Heart right ventricle (tissue), 16 donors: ENCODE measurements at regions not wholly inside any gene's neighbourhood (a gene's known extent, or its start where the extent isn't known, plus 50 kb on each side); places are given as distances from the start of the nearest gene placed in this dataset.

ENCODE experiments used
- ATAC-seq, 8 donors: fragments of 200-7000 bp; cut with Tn5 transposase; one replicate each; pipeline ENCODE4 v1.9.1; 2020; ENCODE audit warnings: mild to moderate bottlenecking in 8 of 8, moderate library complexity in 8 of 8, moderate number of reproducible peaks in 1 of 8
- DNase-seq, 2 donors: peaks; one replicate each; pipeline ENCODE4 v3.0.0-alpha.2; 2020
- H3K27ac ChIP-seq, 10 donors: fragments of 200-600 bp; sonication (generic) in 2 of 10; one replicate each; pipeline versions ENCODE4 v1.5.0 to v1.8.0; 2020 to 2022; ENCODE audit warnings: mild to moderate bottlenecking in 3 of 10
- H3K27me3 ChIP-seq, 7 donors: fragments of 200-600 bp; one replicate each; pipeline ENCODE4 v1.8.0; 2021 to 2022; ENCODE audit warnings: mild to moderate bottlenecking in 2 of 7
- H3K36me3 ChIP-seq, 9 donors: fragments of 200-600 bp; sonication (generic) in 1 of 9; one replicate each; pipeline versions ENCODE4 v1.5.0 to v1.8.0; 2020 to 2022; ENCODE audit warnings: mild to moderate bottlenecking in 2 of 9
- H3K4me1 ChIP-seq, 9 donors: fragments of 200-600 bp; sonication (generic) in 1 of 9; one replicate each; pipeline versions ENCODE4 v1.5.0 to v1.8.0; 2020 to 2022; ENCODE audit warnings: mild to moderate bottlenecking in 4 of 9
- H3K4me3 ChIP-seq, 10 donors: fragments of 200-600 bp; sonication (generic) in 2 of 10; one replicate each; pipeline versions ENCODE4 v1.5.0 to v1.8.0; 2020 to 2022; ENCODE audit warnings: mild to moderate bottlenecking in 7 of 10, moderate library complexity in 2 of 10
- H3K9me3 ChIP-seq, 11 donors: fragments of 200-600 bp in 10 of 11; sonication (generic) in 2 of 11; one replicate each; pipeline versions ENCODE4 v1.5.0 to v1.8.0; 2013 to 2022; ENCODE audit warnings: mild to moderate bottlenecking in 2 of 11, control low read depth in 1 of 11, moderate library complexity in 1 of 11
- CTCF ChIP-seq, 9 donors: fragments of 200-600 bp; sonication (generic) in 2 of 9; IDR thresholded peaks; one replicate each; pipeline versions ENCODE4 v1.5.0 to v1.8.0; 2021 to 2022; ENCODE audit warnings: antibody characterized with exemption in 9 of 9, mild to moderate bottlenecking in 5 of 9, moderate library complexity in 1 of 9
- WGBS, 2 donors: extraction: QIAGEN DNeasy Blood & Tissue Kit; methylation state at CpG; one replicate each; pipeline ENCODE4 v1.1.7; 2013; ENCODE audit warnings: inconsistent platforms in 1 of 2; 5-methylcytosine and 5-hydroxymethylcytosine counted together
- intact Hi-C, 10 donors: fragments of 100-400 bp; cut with DNase I; formaldehyde crosslinking; loops; one replicate each; pipeline versions ENCODE4 v1.11.1 to v1.14.2; 2022
- donor health status: Arrhythmogenic right ventricular cardiomyopathy.
- donor health status: ischemic (EF 13 %, LVEDD 7.1; RV severe dilation, severe dysfunction).
- donor health status: healthy with polysubstance abuse.
- donor health status: DM: no; HTN: yes; CAD: no.
- donor health status: DM: no; HTN: no; CAD: no.
- donor health status: ischemic (EF 25% LVEDD 6.9; RV normal size, moderate dysfunction).
- donor health status: ischemic (EF 25% LVEDD 5.7; RV mildly dilated, moderate dysfunction).
- donor health status: healthy.
- donor health status: DM: yes; HTN: yes; CAD: no.
- donor health status: Ischemic cardiomyopathy.
- donor health status: ischemic (EF 35%, LVEDD 5.7; RV mildly dilated, moderate dysfunction).
- donor health status: nonischemic (EF 11% LVEDD 7.7; RV severe dilation, severe dysfunction).
- donor health status: DM: yes; HTN: yes; CAD: no.
- donor health status: PGD.
- donor health status: ischemic (EF 29% LVEDD 5.4; RV normal size, mild dysfunction).
- donor health status: nonischemic (EF 23%, LVEDD 6.1; RV moderate dilation, normal function).

GRCh38 chr1:239555350-239555749, 169.0 kb downstream of the CHRM3 start:
- H3K36me3 ChIP-seq = no peaks in the 10 kb centered on the region
- no peak for DNase-seq
- TF ChIP-seq CTCF (IDR thresholded peaks at IDR 0.05) = no peak
- peaks cover 0 to 4% (median 0%) of the 10 kb centered on the region in 9 donors for H3K4me1 ChIP-seq
- intact Hi-C loops = no loop called here
- 90 to 96% methylated on average over 4 of the region's 4 CpGs for WGBS, 2 donors
- H3K4me3 ChIP-seq = no peak overlapping the region
- no peaks in the 10 kb centered on the region for H3K9me3 ChIP-seq
- no peak for ATAC-seq
- H3K27me3 ChIP-seq = no peaks in the 10 kb centered on the region
- no peak overlapping the region for H3K27ac ChIP-seq

DNA sequence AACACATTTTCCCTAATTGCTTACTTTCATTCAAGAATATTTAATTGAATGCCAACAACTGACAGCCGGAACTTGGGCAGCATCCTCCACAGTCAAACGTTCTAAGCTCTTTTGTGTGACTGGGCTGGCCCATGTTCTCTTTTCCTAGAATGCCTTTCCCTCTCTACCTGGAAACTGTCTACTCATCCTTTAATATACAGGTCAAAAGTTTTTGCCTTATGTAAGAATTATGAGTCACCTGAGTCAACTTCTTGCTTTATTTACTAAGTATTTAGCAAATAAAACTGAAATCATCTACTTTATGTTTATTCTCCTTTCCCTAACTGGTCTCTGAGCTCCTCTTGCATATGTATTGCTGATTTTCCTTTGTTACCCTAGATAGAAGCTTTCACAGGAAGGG, 172.2 kb downstream of the CHRM3 start:
- no peak for TF ChIP-seq CTCF (IDR thresholded peaks at IDR 0.05)
- no peak for DNase-seq
- no peak overlapping the region for H3K27ac ChIP-seq
- H3K9me3 ChIP-seq = no peaks in the 10 kb centered on the region
- H3K36me3 ChIP-seq = no peaks in the 10 kb centered on the region
- no peaks in the 10 kb centered on the region for H3K27me3 ChIP-seq
- intact Hi-C loops = no loop called here
- peaks cover 0 to 6% (median 0%) of the 10 kb centered on the region in 9 donors for H3K4me1 ChIP-seq
- 76 to 78% methylated on average over 2 of the region's 2 CpGs for WGBS, 2 donors
- no peak overlapping the region for H3K4me3 ChIP-seq
- ATAC-seq = no peak

DNA sequence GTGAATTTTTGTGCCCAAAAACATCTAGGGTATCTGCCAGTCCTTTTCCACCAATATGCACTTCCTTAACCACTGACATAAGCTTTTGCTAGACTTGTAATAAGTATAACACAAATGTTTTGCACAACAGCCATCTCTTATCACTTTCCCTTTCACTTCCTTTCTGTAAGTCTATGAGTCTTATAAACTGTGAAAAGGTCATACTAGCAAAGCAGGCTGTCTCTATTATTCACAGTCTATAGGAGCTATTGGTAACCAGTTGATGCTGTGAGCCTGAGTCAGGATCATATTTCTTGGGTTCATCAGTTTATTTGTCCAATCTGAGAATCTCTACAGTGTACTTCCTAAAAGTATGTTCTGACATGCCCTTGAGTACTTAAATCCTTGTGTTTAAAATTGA, 172.6 kb downstream of the CHRM3 start:
- no peak for ATAC-seq
- Histone ChIP-seq H3K4me3 (no peak overlapping the region), H3K27ac (no peak overlapping the region), H3K36me3 (no peaks in the 10 kb centered on the region), H3K4me1 (peaks cover 0 to 10% (median 2%) of the 10 kb centered on the region in 9 donors), H3K9me3 (no peaks in the 10 kb centered on the region), H3K27me3 (no peaks in the 10 kb centered on the region)
- intact Hi-C loops = no loop called here
- no peak for TF ChIP-seq CTCF (IDR thresholded peaks at IDR 0.05)
- no peak for DNase-seq

DNA sequence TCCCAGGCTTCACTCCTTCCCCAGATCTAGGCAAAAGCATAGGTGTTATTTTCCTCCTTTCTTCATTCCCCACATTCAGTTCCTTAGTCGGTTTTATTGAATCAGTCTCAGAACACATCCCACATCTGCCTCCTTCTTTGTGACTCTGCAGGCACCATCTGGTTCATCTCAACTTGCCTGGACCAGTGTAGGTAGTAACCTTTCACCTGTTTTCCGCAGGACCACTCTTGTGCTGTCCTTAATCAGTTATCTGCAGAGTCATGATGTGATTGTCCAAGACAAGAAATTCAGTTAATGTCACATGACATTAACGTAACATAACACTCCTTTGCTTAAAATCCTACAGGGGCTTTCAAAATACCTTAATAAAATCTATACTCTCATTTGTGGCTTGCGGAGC, 174.6 kb downstream of the CHRM3 start:
- H3K4me1 ChIP-seq = peaks cover 0 to 16% (median 4%) of the 10 kb centered on the region in 9 donors
- H3K27me3 ChIP-seq = no peaks in the 10 kb centered on the region
- TF ChIP-seq CTCF (IDR thresholded peaks at IDR 0.05) = no peak
- no peak for DNase-seq
- no peak overlapping the region for H3K27ac ChIP-seq
- WGBS, 2 donors = 89% methylated on average over 4 of the region's 4 CpGs
- H3K36me3 ChIP-seq = no peaks in the 10 kb centered on the region
- intact Hi-C loops = no loop called here
- H3K4me3 ChIP-seq = no peak overlapping the region
- no peak for ATAC-seq
- no peaks in the 10 kb centered on the region for H3K9me3 ChIP-seq

DNA sequence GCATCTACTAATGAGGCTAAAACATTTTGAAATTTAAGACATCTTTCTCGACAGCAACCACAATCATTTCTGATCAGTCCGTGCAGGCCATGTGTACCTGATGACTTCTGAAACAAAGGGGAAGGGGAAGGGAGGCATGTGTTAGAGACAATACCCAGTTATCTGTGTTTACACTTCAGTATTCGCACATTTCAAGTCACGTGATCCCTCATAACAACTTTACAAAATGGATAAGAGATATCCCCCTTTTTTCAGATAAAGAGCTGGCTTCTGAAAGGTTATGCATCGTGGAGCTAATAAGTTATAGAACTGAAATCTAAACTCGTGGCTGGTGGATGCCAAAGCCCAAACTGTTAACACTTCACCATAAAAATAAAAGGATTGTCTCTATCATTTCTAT, 175.7 kb downstream of the CHRM3 start:
- H3K4me1 ChIP-seq = peaks cover 0 to 16% (median 4%) of the 10 kb centered on the region in 9 donors
- WGBS, 2 donors = 82 to 87% methylated on average over 6 of the region's 6 CpGs
- TF ChIP-seq CTCF (IDR thresholded peaks at IDR 0.05) = no peak

More for the DNA sequence above, 175.7 kb downstream of the CHRM3 start:
- ATAC-seq (no peak), DNase-seq (no peak)
- intact Hi-C loops = no loop called here
- H3K4me3 ChIP-seq = no peak overlapping the region
- H3K36me3 ChIP-seq = no peaks in the 10 kb centered on the region
- no peaks in the 10 kb centered on the region for H3K27me3 ChIP-seq
- H3K27ac ChIP-seq = no peak overlapping the region
- H3K9me3 ChIP-seq = no peaks in the 10 kb centered on the region
